ENCODE measurements at regions not wholly inside any gene's neighbourhood (a gene's known extent, or its start where the extent isn't known, plus 50 kb on each side); places are given as distances from the start of the nearest gene placed in this dataset.

DNA sequence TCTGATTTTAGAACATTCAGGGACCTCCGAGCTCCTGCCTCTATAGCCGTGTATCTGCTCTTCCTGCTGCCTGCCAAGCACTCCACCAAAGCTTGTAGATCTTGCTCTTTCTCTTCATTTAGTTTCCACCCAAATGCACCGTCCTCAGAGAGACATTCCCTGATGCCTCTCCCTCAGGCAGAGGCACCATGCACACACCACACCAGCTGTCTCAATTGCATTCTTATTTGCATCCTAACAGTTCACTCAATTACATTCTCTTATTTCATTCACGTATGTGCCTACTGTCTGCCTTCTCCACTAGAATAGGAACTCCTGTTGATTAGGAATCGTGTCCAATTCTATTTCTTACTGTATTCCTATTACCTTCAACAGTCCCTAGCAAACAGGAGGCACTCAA is 845.4 kb upstream of the TMEM132C start:
- H3K36me3 ChIP-seq (ENCODE audit: low read depth), result no peaks in the 10 kb centered on the region
- no peak for TF ChIP-seq EZH2phosphoT487 (IDR thresholded peaks at IDR 0.05; ENCODE audit: insufficient read depth, low read depth)
- no peak for TF ChIP-seq EZH2 (IDR thresholded peaks at IDR 0.05; ENCODE audit: insufficient read depth, poor library complexity, severe bottlenecking)
- in situ Hi-C loops (cut with MboI), result no loop called here
- H2AFZ ChIP-seq, result no peak overlapping the region
- no peaks in the 10 kb centered on the region for H3K27me3 ChIP-seq (replicated peaks; ENCODE audit: insufficient read depth)
- no peak for DNase-seq
- H4K20me1 ChIP-seq (ENCODE audit: insufficient read depth), result no peaks in the 10 kb centered on the region
- H3K9me2 ChIP-seq (ENCODE audit: insufficient read depth), result no peaks in the 10 kb centered on the region
- no peaks in the 10 kb centered on the region for H3K9me3 ChIP-seq (ENCODE audit: low read depth)
- H3K4me3 ChIP-seq, result no peak overlapping the region
- no peak overlapping the region for H3K27ac ChIP-seq
- no peaks in the 10 kb centered on the region for H3K79me2 ChIP-seq (ENCODE audit: insufficient read depth)
- H3F3A ChIP-seq (ENCODE audit: insufficient read depth), result no peaks in the 10 kb centered on the region
- no peak overlapping the region for H3K4me2 ChIP-seq (ENCODE audit: unreplicated experiment)
- WGBS, 2 experiments (ENCODE audit: low coverage in 1 of 2, low lambda C conversion rate in 2 of 2, missing lambda C conversion rate in 2 of 2), result 46 to 47% methylated on average over 5 of the region's 5 CpGs
- H3K4me1 ChIP-seq (ENCODE audit: insufficient read depth), result no peaks in the 10 kb centered on the region
- H3K9ac ChIP-seq, result no peak overlapping the region

DNA sequence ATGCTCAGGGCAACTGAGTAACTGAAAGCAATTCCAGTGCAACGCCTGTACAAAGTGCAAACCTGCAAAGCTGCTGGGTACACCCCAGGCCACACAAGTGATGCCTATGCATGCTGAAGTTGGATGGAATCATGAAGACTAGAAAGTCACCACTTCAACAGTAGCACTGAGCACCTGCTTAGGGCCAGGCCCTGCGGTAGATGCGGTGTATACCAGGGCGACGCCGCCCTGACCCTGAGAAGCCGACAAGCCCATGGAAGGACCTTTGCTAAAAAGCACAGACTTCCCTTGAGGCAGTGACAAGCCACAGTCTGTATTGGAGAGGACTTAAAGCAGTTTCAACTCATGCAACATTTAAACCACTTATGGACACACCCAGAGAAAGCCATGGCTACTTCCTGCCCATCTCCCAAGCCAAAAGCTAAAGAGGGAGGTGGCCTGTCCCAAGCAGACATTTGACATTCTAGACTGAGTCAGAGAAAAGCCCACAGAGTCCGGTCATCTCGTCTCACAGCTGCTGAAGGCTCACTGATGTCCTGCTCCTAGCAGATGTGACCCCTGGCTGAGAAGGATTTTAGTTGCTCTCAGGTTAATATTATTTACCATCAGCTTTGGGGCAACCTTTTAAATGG is 843.9 kb upstream of the TMEM132C start:
- Histone ChIP-seq H3K4me3 (no peak overlapping the region), H3K27me3 (replicated peaks; ENCODE audit: insufficient read depth) (no peaks in the 10 kb centered on the region), H3K4me1 (ENCODE audit: insufficient read depth) (no peaks in the 10 kb centered on the region), H2AFZ (no peak overlapping the region), H4K20me1 (ENCODE audit: insufficient read depth) (no peaks in the 10 kb centered on the region), H3K79me2 (ENCODE audit: insufficient read depth) (no peaks in the 10 kb centered on the region), H3K27ac (no peak overlapping the region), H3K9ac (no peak overlapping the region), H3F3A (ENCODE audit: insufficient read depth) (no peaks in the 10 kb centered on the region), H3K9me2 (ENCODE audit: insufficient read depth) (no peaks in the 10 kb centered on the region), H3K9me3 (ENCODE audit: low read depth) (no peaks in the 10 kb centered on the region), H3K4me2 (ENCODE audit: unreplicated experiment) (no peak overlapping the region), H3K36me3 (ENCODE audit: low read depth) (no peaks in the 10 kb centered on the region)
- TF ChIP-seq EZH2 (IDR thresholded peaks at IDR 0.05; ENCODE audit: insufficient read depth, poor library complexity, severe bottlenecking), result no peak
- TF ChIP-seq EZH2phosphoT487 (IDR thresholded peaks at IDR 0.05; ENCODE audit: insufficient read depth, low read depth), result no peak
- in situ Hi-C loops (cut with MboI), result no loop called here
- WGBS, 2 experiments (ENCODE audit: low coverage in 1 of 2, low lambda C conversion rate in 2 of 2, missing lambda C conversion rate in 2 of 2), result 80% methylated on average over 9 of the region's 9 CpGs
- DNase-seq, result no peak

DNA sequence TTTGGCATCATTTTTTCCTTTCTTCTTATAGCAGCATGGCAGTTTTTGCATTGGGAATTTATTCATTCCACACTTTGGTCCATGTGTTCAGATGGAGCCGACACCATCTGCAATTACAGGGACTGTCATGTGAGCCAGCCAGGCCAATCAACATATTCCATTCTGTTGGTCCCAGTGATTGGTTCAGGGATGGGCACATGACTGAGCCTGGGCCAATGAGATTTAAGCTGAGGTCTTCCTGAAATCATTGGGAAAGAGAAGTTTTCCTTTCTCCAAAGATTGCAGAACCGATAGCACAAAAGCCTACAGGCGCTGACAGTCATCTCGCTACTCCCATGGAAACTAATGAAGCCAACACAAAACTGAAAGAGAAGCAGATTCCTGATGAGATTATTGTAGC is 841.5 kb upstream of the TMEM132C start:
- Histone ChIP-seq H3K4me1 (ENCODE audit: insufficient read depth) (no peaks in the 10 kb centered on the region), H2AFZ (no peak overlapping the region), H3K79me2 (ENCODE audit: insufficient read depth) (no peaks in the 10 kb centered on the region), H3K36me3 (ENCODE audit: low read depth) (no peaks in the 10 kb centered on the region), H3K4me2 (ENCODE audit: unreplicated experiment) (no peak overlapping the region), H4K20me1 (ENCODE audit: insufficient read depth) (no peaks in the 10 kb centered on the region), H3K4me3 (no peak overlapping the region), H3K9ac (no peak overlapping the region), H3F3A (ENCODE audit: insufficient read depth) (no peaks in the 10 kb centered on the region), H3K27me3 (replicated peaks; ENCODE audit: insufficient read depth) (no peaks in the 10 kb centered on the region), H3K27ac (no peak overlapping the region), H3K9me3 (ENCODE audit: low read depth) (no peaks in the 10 kb centered on the region), H3K9me2 (ENCODE audit: insufficient read depth) (no peaks in the 10 kb centered on the region)
- 61 to 63% methylated on average over 4 of the region's 4 CpGs for WGBS, 2 experiments (ENCODE audit: low coverage in 1 of 2, low lambda C conversion rate in 2 of 2, missing lambda C conversion rate in 2 of 2)
- in situ Hi-C loops (cut with MboI), result no loop called here
- TF ChIP-seq EZH2phosphoT487 (IDR thresholded peaks at IDR 0.05; ENCODE audit: insufficient read depth, low read depth) (no peak), EZH2 (IDR thresholded peaks at IDR 0.05; ENCODE audit: insufficient read depth, poor library complexity, severe bottlenecking) (no peak)
- DNase-seq, result no peak

DNA sequence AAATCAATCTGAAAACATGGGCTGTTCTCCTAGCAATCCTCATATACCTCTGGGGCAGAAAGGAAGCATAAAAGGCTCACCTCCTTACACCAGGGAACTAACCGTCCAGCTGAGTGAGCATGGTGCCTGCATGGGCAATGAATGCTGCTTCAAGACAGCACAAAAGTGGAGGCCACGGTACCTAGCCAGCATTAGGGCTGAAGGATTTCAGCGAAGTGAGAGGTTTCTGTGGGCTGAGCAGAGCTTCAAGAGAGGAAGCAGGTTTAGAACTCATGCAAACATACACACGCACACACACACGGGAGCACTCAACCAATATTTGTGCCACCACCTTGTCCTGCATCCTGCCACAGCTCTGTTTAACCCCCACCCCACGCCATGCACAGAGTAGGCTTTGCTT is 838.5 kb upstream of the TMEM132C start:
- 66% methylated on average over 6 of the region's 6 CpGs for WGBS, 2 experiments (ENCODE audit: low coverage in 1 of 2, low lambda C conversion rate in 2 of 2, missing lambda C conversion rate in 2 of 2)
- Histone ChIP-seq H3K27me3 (replicated peaks; ENCODE audit: insufficient read depth) (peaks cover 8% of the 10 kb centered on the region), H3K4me1 (ENCODE audit: insufficient read depth) (no peaks in the 10 kb centered on the region), H3K79me2 (ENCODE audit: insufficient read depth) (no peaks in the 10 kb centered on the region), H3K9ac (no peak overlapping the region), H3K27ac (no peak overlapping the region), H3K9me3 (ENCODE audit: low read depth) (no peaks in the 10 kb centered on the region), H3K9me2 (ENCODE audit: insufficient read depth) (no peaks in the 10 kb centered on the region), H3K4me3 (no peak overlapping the region), H2AFZ (no peak overlapping the region), H3K36me3 (ENCODE audit: low read depth) (no peaks in the 10 kb centered on the region), H4K20me1 (ENCODE audit: insufficient read depth) (no peaks in the 10 kb centered on the region), H3F3A (ENCODE audit: insufficient read depth) (no peaks in the 10 kb centered on the region), H3K4me2 (ENCODE audit: unreplicated experiment) (no peak overlapping the region)
- no peak for TF ChIP-seq EZH2 (IDR thresholded peaks at IDR 0.05; ENCODE audit: insufficient read depth, poor library complexity, severe bottlenecking)
- no peak for TF ChIP-seq EZH2phosphoT487 (IDR thresholded peaks at IDR 0.05; ENCODE audit: insufficient read depth, low read depth)
- no peak for DNase-seq
- in situ Hi-C loops (cut with MboI), result no loop called here

Data from GM23248 (cell line).